Lower leg skin (tissue), 3 donors: ENCODE measurements at regions not wholly inside any gene's neighbourhood (a gene's known extent, or its start where the extent isn't known, plus 50 kb on each side); places are given as distances from the start of the nearest gene placed in this dataset.

Experiments
- CTCF ChIP-seq, 3 donors: fragments of 450-650 bp; IDR thresholded peaks; one replicate each; pipeline ENCODE4 v1.5.1; 2016; ENCODE audit warnings: antibody characterized with exemption in 3 of 3, mild to moderate bottlenecking in 3 of 3, moderate library complexity in 2 of 3
- POLR2A ChIP-seq, 2 donors: fragments of 450-650 bp; IDR thresholded peaks; one replicate each; pipeline ENCODE4 v1.6.1; 2016 to 2017; ENCODE audit warnings: antibody characterized with exemption in 2 of 2, mild to moderate bottlenecking in 1 of 2, moderate library complexity in 1 of 2

GRCh38 chr2:19124135-19124534 is 234.3 kb downstream of the OSR1 start:
- no peak for TF ChIP-seq CTCF (IDR thresholded peaks at IDR 0.05)
- no peak for TF ChIP-seq POLR2A (IDR thresholded peaks at IDR 0.05)
